HEK293 (cell line): ENCODE measurements at regions not wholly inside any gene's neighbourhood (a gene's known extent, or its start where the extent isn't known, plus 50 kb on each side); places are given as distances from the start of the nearest gene placed in this dataset.

ENCODE experiments used
- CTCF ChIA-PET: fragments of 350-600 bp; formaldehyde crosslinking; extraction: SDS; loops from one replicate; lab custom pipeline; 2021; ENCODE audit warnings: antibody characterized with exemption; lab: Yijun Ruan, JAX
- POLR2A ChIA-PET: fragments of 300-600 bp; formaldehyde crosslinking; extraction: SDS; loops from one replicate; lab custom pipeline; 2020; ENCODE audit warnings: antibody characterized with exemption, inconsistent platforms; lab: Yijun Ruan, JAX
- H3K27ac ChIP-seq: fragments of 200-500 bp; sonication (Bioruptor generic); 2 replicates; pipeline ENCODE4 v1.5.1; 2014; ENCODE audit warnings: low read depth, low read length, control low read depth, inconsistent platforms; ENCODE audit errors: extremely low read depth
- H3K36me3 ChIP-seq, 2 experiments: fragments of 200-500 bp in 1 of 2; sonication (Bioruptor generic) in 1 of 2; 1 replicate in 1 of 2; 2 replicates in 1 of 2; pipeline ENCODE4 v1.5.1; 2014 to 2017; ENCODE audit warnings: inconsistent platforms in 2 of 2, low read length in 2 of 2; ENCODE audit not compliant: control insufficient read depth in 2 of 2, insufficient read depth in 1 of 2
- H3K4me1 ChIP-seq: fragments of 200-500 bp; sonication (Bioruptor generic); 2 replicates; pipeline ENCODE4 v1.5.1; 2014; ENCODE audit warnings: mild to moderate bottlenecking, low read length, inconsistent platforms; ENCODE audit not compliant: control insufficient read depth, insufficient read depth
- H3K4me3 ChIP-seq: 2 replicates; pipeline ENCODE4 v1.5.1; 2011; ENCODE audit warnings: low read depth, mild to moderate bottlenecking, control low read depth, low read length, moderate library complexity
- H3K9me3 ChIP-seq: fragments of 200-500 bp; sonication (Bioruptor generic); 2 replicates; pipeline ENCODE4 v1.5.1; 2014; ENCODE audit warnings: low read depth, low read length, inconsistent platforms; ENCODE audit not compliant: control insufficient read depth, insufficient read depth
- KLF7 ChIP-seq: fragments of 450-650 bp; formaldehyde crosslinking; IDR thresholded peaks from 2 replicates; pipeline ENCODE4 v1.5.1; 2016; ENCODE audit warnings: missing biosample characterization, missing genetic modification characterization, borderline replicate concordance
- OSR2 ChIP-seq: fragments of 450-650 bp; formaldehyde crosslinking; IDR thresholded peaks from 2 replicates; pipeline ENCODE4 v1.5.1; 2016; ENCODE audit warnings: missing biosample characterization, missing genetic modification characterization
- ZFP3 ChIP-seq: fragments of 450-650 bp; formaldehyde crosslinking; IDR thresholded peaks from 2 replicates; pipeline ENCODE4 v1.5.1; 2016; ENCODE audit warnings: low read depth, missing biosample characterization, missing genetic modification characterization
- ZFP41 ChIP-seq: fragments of 450-650 bp; formaldehyde crosslinking; IDR thresholded peaks from 2 replicates; pipeline ENCODE4 v1.5.1; 2016; ENCODE audit warnings: missing biosample characterization, missing genetic modification characterization, borderline replicate concordance
- ZFP69B ChIP-seq: fragments of 450-650 bp; formaldehyde crosslinking; IDR thresholded peaks from 2 replicates; pipeline ENCODE4 v1.5.1; 2016; ENCODE audit warnings: missing biosample characterization, missing genetic modification characterization
- ZNF19 ChIP-seq: fragments of 450-650 bp; formaldehyde crosslinking; IDR thresholded peaks from 2 replicates; pipeline ENCODE4; 2016; ENCODE audit warnings: missing biosample characterization, missing genetic modification characterization, low read depth
- ZNF211 ChIP-seq: fragments of 450-650 bp; formaldehyde crosslinking; IDR thresholded peaks from 2 replicates; pipeline ENCODE4 v1.5.1; 2016; ENCODE audit warnings: low read depth, missing biosample characterization, missing genetic modification characterization
- ZNF214 ChIP-seq: fragments of 450-650 bp; formaldehyde crosslinking; IDR thresholded peaks from 2 replicates; pipeline ENCODE4 v1.5.1; 2017; ENCODE audit warnings: missing biosample characterization, mild to moderate bottlenecking, missing genetic modification characterization, borderline replicate concordance
- ZNF221 ChIP-seq: fragments of 450-650 bp; formaldehyde crosslinking; IDR thresholded peaks from 2 replicates; pipeline ENCODE4 v1.5.1; 2017; ENCODE audit warnings: missing biosample characterization, missing genetic modification characterization, borderline replicate concordance
- ZNF302 ChIP-seq: fragments of 450-650 bp; formaldehyde crosslinking; IDR thresholded peaks from 2 replicates; pipeline ENCODE4 v1.5.1; 2016; ENCODE audit warnings: missing biosample characterization, missing genetic modification characterization, low read depth
- ZNF433 ChIP-seq: fragments of 450-650 bp; formaldehyde crosslinking; IDR thresholded peaks from 2 replicates; pipeline ENCODE4 v1.5.1; 2016; ENCODE audit warnings: missing biosample characterization, missing genetic modification characterization, low read depth
- ZNF548 ChIP-seq: fragments of 450-650 bp; formaldehyde crosslinking; IDR thresholded peaks from 2 replicates; pipeline ENCODE4 v1.5.1; 2016; ENCODE audit warnings: missing biosample characterization, missing genetic modification characterization
- ZNF626 ChIP-seq: fragments of 450-650 bp; sonication (Bioruptor Pico); formaldehyde crosslinking; IDR thresholded peaks from 2 replicates; pipeline ENCODE4 v1.5.1; 2018; ENCODE audit warnings: missing biosample characterization, missing genetic modification characterization, inconsistent platforms
- ZNF701 ChIP-seq: fragments of 450-650 bp; formaldehyde crosslinking; IDR thresholded peaks from 2 replicates; pipeline ENCODE4 v1.5.1; 2016; ENCODE audit warnings: missing biosample characterization, missing genetic modification characterization
- ZNF747 ChIP-seq: fragments of 450-650 bp; formaldehyde crosslinking; IDR thresholded peaks from 2 replicates; pipeline ENCODE4 v1.5.1; 2016; ENCODE audit warnings: missing biosample characterization, missing genetic modification characterization
- ZNF768 ChIP-seq: fragments of 450-650 bp; formaldehyde crosslinking; IDR thresholded peaks from 2 replicates; pipeline ENCODE4 v1.5.1; 2018; ENCODE audit warnings: missing biosample characterization, mild to moderate bottlenecking, missing genetic modification characterization
- ZNF777 ChIP-seq: fragments of 450-650 bp; formaldehyde crosslinking; IDR thresholded peaks from 2 replicates; pipeline ENCODE4 v1.5.1; 2017; ENCODE audit warnings: missing biosample characterization, missing genetic modification characterization, borderline replicate concordance
- ZNF792 ChIP-seq: fragments of 450-650 bp; formaldehyde crosslinking; IDR thresholded peaks from 2 replicates; pipeline ENCODE4 v1.5.1; 2016; ENCODE audit warnings: missing biosample characterization, missing genetic modification characterization
- ZNF843 ChIP-seq: fragments of 450-650 bp; formaldehyde crosslinking; IDR thresholded peaks from 2 replicates; pipeline ENCODE4 v1.5.1; 2016; ENCODE audit warnings: missing biosample characterization, missing genetic modification characterization
- TF ChIP-seq, protein P1 (sequence below): fragments of 450-650 bp; formaldehyde crosslinking; IDR thresholded peaks from 2 replicates; pipeline ENCODE4 v1.5.1; 2016; ENCODE audit warnings: missing biosample characterization, missing genetic modification characterization, borderline replicate concordance
- TF ChIP-seq, protein P2 (sequence below): fragments of 450-650 bp; formaldehyde crosslinking; IDR thresholded peaks from 2 replicates; pipeline ENCODE4 v1.5.1; 2017; ENCODE audit warnings: missing biosample characterization, missing genetic modification characterization
- TF ChIP-seq, protein P3 (sequence below): fragments of 450-650 bp; formaldehyde crosslinking; IDR thresholded peaks from 2 replicates; pipeline ENCODE4 v1.5.1; 2016; ENCODE audit warnings: missing biosample characterization, missing genetic modification characterization, low read depth
- TF ChIP-seq, protein P4 (sequence below): fragments of 450-650 bp; formaldehyde crosslinking; IDR thresholded peaks from 2 replicates; pipeline ENCODE4 v1.5.1; 2017; ENCODE audit warnings: missing biosample characterization, missing genetic modification characterization

DNA sequence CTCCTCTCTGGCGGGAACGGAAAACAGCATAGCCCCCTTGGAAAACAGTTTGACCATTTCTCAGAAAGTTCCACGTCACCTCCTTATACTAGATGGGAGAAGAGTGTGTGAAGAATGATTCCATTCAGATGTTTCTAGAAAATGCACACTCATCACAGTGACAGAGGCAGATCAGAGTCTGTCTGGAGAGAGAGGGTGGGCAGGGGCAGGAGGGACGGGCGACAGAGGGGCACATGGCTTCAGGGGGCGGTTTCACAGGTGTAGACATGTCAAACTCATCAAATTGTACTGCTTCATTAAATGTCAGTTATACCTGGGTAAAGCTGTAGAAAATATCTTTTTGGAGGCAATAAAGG, 88.8 kb upstream of the TAF1B start (continued):
- TF ChIP-seq, protein P1, sequence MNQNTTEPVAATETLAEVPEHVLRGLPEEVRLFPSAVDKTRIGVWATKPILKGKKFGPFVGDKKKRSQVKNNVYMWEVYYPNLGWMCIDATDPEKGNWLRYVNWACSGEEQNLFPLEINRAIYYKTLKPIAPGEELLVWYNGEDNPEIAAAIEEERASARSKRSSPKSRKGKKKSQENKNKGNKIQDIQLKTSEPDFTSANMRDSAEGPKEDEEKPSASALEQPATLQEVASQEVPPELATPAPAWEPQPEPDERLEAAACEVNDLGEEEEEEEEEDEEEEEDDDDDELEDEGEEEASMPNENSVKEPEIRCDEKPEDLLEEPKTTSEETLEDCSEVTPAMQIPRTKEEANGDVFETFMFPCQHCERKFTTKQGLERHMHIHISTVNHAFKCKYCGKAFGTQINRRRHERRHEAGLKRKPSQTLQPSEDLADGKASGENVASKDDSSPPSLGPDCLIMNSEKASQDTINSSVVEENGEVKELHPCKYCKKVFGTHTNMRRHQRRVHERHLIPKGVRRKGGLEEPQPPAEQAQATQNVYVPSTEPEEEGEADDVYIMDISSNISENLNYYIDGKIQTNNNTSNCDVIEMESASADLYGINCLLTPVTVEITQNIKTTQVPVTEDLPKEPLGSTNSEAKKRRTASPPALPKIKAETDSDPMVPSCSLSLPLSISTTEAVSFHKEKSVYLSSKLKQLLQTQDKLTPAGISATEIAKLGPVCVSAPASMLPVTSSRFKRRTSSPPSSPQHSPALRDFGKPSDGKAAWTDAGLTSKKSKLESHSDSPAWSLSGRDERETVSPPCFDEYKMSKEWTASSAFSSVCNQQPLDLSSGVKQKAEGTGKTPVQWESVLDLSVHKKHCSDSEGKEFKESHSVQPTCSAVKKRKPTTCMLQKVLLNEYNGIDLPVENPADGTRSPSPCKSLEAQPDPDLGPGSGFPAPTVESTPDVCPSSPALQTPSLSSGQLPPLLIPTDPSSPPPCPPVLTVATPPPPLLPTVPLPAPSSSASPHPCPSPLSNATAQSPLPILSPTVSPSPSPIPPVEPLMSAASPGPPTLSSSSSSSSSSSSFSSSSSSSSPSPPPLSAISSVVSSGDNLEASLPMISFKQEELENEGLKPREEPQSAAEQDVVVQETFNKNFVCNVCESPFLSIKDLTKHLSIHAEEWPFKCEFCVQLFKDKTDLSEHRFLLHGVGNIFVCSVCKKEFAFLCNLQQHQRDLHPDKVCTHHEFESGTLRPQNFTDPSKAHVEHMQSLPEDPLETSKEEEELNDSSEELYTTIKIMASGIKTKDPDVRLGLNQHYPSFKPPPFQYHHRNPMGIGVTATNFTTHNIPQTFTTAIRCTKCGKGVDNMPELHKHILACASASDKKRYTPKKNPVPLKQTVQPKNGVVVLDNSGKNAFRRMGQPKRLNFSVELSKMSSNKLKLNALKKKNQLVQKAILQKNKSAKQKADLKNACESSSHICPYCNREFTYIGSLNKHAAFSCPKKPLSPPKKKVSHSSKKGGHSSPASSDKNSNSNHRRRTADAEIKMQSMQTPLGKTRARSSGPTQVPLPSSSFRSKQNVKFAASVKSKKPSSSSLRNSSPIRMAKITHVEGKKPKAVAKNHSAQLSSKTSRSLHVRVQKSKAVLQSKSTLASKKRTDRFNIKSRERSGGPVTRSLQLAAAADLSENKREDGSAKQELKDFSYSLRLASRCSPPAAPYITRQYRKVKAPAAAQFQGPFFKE (tag by site-specific recombination) = no peak
- TF ChIP-seq ZNF747 (tag by site-specific recombination) = no peak
- no peak for TF ChIP-seq ZNF843 (tag by site-specific recombination)
- no peak for TF ChIP-seq ZNF433
- TF ChIP-seq ZNF548 (tag by site-specific recombination) = no peak
- TF ChIP-seq ZFP3 (tag by site-specific recombination) = no peak
- no peak for TF ChIP-seq ZNF701 (tag by site-specific recombination)

DNA sequence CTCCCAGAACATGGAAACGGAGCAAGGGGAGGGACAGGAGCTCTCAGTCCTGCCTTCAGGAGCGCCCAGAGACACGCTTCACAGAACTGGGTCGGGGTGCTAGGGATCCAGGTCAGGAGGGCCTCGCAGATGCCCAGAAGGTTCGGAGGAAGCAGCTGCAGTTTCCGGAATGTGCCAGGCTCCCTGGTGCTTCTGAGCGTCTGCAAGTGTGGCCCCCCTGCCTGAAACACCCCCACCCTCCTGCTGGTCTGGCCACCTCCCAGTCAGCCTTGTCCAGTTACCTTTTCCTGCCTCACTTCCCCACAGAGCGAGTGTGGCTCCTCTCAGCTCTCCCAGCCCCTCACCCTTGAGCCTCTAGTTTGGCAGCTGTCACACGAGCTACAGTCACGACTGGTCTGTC, 88.3 kb upstream of the TAF1B start:
- CTCF ChIA-PET = interaction anchor here (0.9 kb wide), 1 partner anchor 14 kb away, joined by 3 read pairs; no protein-coding TSS in a partner anchor
- Histone ChIP-seq H3K27ac (no peak overlapping the region), H3K9me3 (no peaks in the 10 kb centered on the region), H3K4me3 (no peak overlapping the region), H3K36me3 (no peaks in the 10 kb centered on the region), H3K4me1 (no peaks in the 10 kb centered on the region)
- POLR2A ChIA-PET = no interaction called here
- TF ChIP-seq KLF7 (tag by site-specific recombination) (no peak), ZNF626 (tag by site-specific recombination) (no peak), ZFP3 (tag by site-specific recombination) (no peak), ZNF768 (no peak), ZFP41 (no peak), OSR2 (no peak), ZNF214 (tag by site-specific recombination) (no peak), ZNF777 (no peak), ZNF211 (tag by site-specific recombination) (no peak), ZFP69B (tag by site-specific recombination) (no peak), ZNF19 (no peak), ZNF221 (tag by site-specific recombination) (no peak), ZNF302 (tag by site-specific recombination) (no peak), ZNF792 (tag by site-specific recombination) (no peak)
- TF ChIP-seq, protein P2, sequence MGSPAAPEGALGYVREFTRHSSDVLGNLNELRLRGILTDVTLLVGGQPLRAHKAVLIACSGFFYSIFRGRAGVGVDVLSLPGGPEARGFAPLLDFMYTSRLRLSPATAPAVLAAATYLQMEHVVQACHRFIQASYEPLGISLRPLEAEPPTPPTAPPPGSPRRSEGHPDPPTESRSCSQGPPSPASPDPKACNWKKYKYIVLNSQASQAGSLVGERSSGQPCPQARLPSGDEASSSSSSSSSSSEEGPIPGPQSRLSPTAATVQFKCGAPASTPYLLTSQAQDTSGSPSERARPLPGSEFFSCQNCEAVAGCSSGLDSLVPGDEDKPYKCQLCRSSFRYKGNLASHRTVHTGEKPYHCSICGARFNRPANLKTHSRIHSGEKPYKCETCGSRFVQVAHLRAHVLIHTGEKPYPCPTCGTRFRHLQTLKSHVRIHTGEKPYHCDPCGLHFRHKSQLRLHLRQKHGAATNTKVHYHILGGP = no peak
- TF ChIP-seq, protein P3, sequence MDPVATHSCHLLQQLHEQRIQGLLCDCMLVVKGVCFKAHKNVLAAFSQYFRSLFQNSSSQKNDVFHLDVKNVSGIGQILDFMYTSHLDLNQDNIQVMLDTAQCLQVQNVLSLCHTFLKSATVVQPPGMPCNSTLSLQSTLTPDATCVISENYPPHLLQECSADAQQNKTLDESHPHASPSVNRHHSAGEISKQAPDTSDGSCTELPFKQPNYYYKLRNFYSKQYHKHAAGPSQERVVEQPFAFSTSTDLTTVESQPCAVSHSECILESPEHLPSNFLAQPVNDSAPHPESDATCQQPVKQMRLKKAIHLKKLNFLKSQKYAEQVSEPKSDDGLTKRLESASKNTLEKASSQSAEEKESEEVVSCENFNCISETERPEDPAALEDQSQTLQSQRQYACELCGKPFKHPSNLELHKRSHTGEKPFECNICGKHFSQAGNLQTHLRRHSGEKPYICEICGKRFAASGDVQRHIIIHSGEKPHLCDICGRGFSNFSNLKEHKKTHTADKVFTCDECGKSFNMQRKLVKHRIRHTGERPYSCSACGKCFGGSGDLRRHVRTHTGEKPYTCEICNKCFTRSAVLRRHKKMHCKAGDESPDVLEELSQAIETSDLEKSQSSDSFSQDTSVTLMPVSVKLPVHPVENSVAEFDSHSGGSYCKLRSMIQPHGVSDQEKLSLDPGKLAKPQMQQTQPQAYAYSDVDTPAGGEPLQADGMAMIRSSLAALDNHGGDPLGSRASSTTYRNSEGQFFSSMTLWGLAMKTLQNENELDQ (tag by site-specific recombination) = no peak
- TF ChIP-seq, protein P4, sequence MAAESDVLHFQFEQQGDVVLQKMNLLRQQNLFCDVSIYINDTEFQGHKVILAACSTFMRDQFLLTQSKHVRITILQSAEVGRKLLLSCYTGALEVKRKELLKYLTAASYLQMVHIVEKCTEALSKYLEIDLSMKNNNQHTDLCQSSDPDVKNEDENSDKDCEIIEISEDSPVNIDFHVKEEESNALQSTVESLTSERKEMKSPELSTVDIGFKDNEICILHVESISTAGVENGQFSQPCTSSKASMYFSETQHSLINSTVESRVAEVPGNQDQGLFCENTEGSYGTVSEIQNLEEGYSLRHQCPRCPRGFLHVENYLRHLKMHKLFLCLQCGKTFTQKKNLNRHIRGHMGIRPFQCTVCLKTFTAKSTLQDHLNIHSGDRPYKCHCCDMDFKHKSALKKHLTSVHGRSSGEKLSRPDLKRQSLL = no peak
